Parathyroid adenoma (tissue), 2 donors: ENCODE measurements at regions not wholly inside any gene's neighbourhood (a gene's known extent, or its start where the extent isn't known, plus 50 kb on each side); places are given as distances from the start of the nearest gene placed in this dataset.

Experiments
- H2AFZ ChIP-seq: fragments of 300-600 bp; sonication (generic); one replicate; pipeline ENCODE4 v1.7.0; 2017; ENCODE audit warnings: antibody characterized with exemption, mild to moderate bottlenecking
- H3K27ac ChIP-seq: fragments of 300-600 bp; sonication (generic); one replicate; pipeline ENCODE4 v1.7.0; 2017
- H3K27me3 ChIP-seq: fragments of 300-600 bp; sonication (generic); one replicate; pipeline ENCODE4 v1.7.0; 2017; ENCODE audit warnings: low read length; ENCODE audit not compliant: control insufficient read depth, insufficient read depth
- H3K36me3 ChIP-seq: fragments of 300-600 bp; sonication (generic); one replicate; pipeline ENCODE4 v1.7.0; 2017; ENCODE audit warnings: low read length; ENCODE audit not compliant: control insufficient read depth, insufficient read depth
- H3K4me1 ChIP-seq: fragments of 300-600 bp; sonication (generic); one replicate; pipeline ENCODE4 v1.7.0; 2017; ENCODE audit warnings: control low read depth
- H3K4me2 ChIP-seq: fragments of 300-600 bp; sonication (generic); one replicate; pipeline ENCODE4 v1.7.0; 2017; ENCODE audit warnings: low read length
- H3K4me3 ChIP-seq: fragments of 300-600 bp; sonication (generic); one replicate; pipeline ENCODE4 v1.7.0; 2017; ENCODE audit warnings: low read depth, low read length
- H3K79me2 ChIP-seq: fragments of 300-600 bp; sonication (generic); one replicate; pipeline ENCODE4 v1.7.0; 2017; ENCODE audit warnings: control low read depth
- H3K9ac ChIP-seq: fragments of 300-600 bp; sonication (generic); one replicate; pipeline ENCODE4 v1.7.0; 2017; ENCODE audit warnings: mild to moderate bottlenecking
- H3K9me3 ChIP-seq: fragments of 300-600 bp; sonication (generic); one replicate; pipeline ENCODE4 v1.7.0; 2017; ENCODE audit warnings: low read length; ENCODE audit not compliant: control insufficient read depth
- TF ChIP-seq, protein P1 (sequence below): fragments of 300-600 bp; sonication (generic); IDR thresholded peaks from one replicate; pipeline ENCODE4 v1.7.0; 2017; ENCODE audit warnings: antibody characterized with exemption, mild to moderate bottlenecking
- donor health status: primary hyperparathyroidism.

DNA sequence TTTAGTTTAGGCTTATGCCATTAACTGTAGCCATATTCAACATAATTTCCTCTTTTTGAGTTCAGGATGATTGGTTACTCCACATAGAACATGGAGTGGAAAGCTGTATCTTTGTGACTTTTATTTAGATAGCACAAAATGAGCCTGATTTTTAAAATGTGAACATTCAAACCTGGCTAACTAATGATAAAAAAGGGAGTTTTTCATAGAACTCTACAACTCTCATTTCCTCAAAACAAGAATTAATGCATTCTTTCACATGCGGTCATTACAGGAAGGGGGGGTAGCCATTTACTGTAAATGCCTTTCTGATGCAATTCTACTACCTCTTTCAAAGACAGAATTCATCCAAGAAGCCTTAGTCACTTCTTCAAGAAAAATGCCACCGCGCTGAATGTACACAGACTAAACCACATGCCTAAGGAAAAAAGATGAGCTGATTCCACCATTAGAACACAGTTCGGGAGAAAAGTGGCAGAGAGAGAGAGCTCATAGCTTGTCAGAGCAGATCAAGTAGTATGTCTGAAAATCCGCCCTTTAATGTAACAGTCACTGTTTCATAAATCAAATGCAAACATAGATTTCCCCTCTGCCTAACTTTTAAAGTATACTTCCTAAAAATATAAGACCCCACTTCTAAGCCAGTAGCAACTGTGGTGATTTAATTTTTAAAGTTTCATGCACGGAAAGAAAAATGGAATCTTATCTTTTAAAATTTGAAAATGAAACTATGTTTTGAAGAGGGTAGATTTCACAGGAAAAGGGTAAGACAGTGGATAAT, 226.4 kb upstream of the KLF14 start:
- no peaks in the 10 kb centered on the region for H3K27me3 ChIP-seq
- H3K9ac ChIP-seq: no peak overlapping the region
- no peaks in the 10 kb centered on the region for H3K4me1 ChIP-seq
- peak overlapping the region; percentile 40 for H3K27ac ChIP-seq
- no peak overlapping the region for H3K4me2 ChIP-seq
- H3K9me3 ChIP-seq: no peaks in the 10 kb centered on the region
- H3K36me3 ChIP-seq: no peaks in the 10 kb centered on the region
- TF ChIP-seq, protein P1, sequence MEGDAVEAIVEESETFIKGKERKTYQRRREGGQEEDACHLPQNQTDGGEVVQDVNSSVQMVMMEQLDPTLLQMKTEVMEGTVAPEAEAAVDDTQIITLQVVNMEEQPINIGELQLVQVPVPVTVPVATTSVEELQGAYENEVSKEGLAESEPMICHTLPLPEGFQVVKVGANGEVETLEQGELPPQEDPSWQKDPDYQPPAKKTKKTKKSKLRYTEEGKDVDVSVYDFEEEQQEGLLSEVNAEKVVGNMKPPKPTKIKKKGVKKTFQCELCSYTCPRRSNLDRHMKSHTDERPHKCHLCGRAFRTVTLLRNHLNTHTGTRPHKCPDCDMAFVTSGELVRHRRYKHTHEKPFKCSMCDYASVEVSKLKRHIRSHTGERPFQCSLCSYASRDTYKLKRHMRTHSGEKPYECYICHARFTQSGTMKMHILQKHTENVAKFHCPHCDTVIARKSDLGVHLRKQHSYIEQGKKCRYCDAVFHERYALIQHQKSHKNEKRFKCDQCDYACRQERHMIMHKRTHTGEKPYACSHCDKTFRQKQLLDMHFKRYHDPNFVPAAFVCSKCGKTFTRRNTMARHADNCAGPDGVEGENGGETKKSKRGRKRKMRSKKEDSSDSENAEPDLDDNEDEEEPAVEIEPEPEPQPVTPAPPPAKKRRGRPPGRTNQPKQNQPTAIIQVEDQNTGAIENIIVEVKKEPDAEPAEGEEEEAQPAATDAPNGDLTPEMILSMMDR: no peak
- H3K79me2 ChIP-seq: peaks cover 68% of the 10 kb centered on the region
- no peak overlapping the region for H3K4me3 ChIP-seq
- no peak overlapping the region for H2AFZ ChIP-seq

GRCh38 chr7:130961128-130961601, 227.2 kb upstream of the KLF14 start:
- H3K27me3 ChIP-seq: no peaks in the 10 kb centered on the region
- no peaks in the 10 kb centered on the region for H3K36me3 ChIP-seq
- no peak overlapping the region for H3K27ac ChIP-seq
- H3K9me3 ChIP-seq: no peaks in the 10 kb centered on the region
- no peaks in the 10 kb centered on the region for H3K4me1 ChIP-seq
- H3K4me3 ChIP-seq: no peak overlapping the region
- H3K4me2 ChIP-seq: no peak overlapping the region
- H3K79me2 ChIP-seq: peaks cover 60% of the 10 kb centered on the region
- H3K9ac ChIP-seq: no peak overlapping the region
- H2AFZ ChIP-seq: no peak overlapping the region
- TF ChIP-seq, protein P1: no peak

- TF ChIP-seq, protein P1: no peak
- Histone ChIP-seq H3K4me1 (no peaks in the 10 kb centered on the region), H2AFZ (no peak overlapping the region), H3K4me2 (no peak overlapping the region), H3K4me3 (no peak overlapping the region), H3K27ac (no peak overlapping the region), H3K9me3 (no peaks in the 10 kb centered on the region), H3K9ac (no peak overlapping the region), H3K79me2 (peaks cover 61% of the 10 kb centered on the region), H3K27me3 (no peaks in the 10 kb centered on the region), H3K36me3 (no peaks in the 10 kb centered on the region)
These were observed 228.1 kb upstream of the KLF14 start for GRCh38 chr7:130962109-130962508.

DNA sequence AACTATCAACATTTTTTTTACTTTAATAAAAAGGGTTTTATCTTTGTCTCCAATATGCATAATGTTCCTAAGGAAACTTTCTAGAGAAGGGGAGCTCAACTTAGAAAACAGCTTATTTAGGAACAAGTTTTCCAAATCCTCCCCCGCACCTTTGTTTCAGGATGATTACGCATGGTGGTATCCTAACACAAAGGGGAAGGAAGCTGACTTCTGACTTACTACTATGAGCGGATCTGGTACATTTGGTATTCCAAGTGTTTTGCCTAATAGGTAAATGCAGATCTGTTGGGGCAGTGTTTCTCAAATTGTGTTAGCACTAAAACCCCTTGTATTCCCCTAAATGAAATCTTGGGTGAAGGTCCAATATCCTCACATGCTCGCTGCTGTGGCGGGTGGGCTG, 229.3 kb upstream of the KLF14 start:
- H3K4me3 ChIP-seq: no peak overlapping the region
- H3K4me1 ChIP-seq: no peaks in the 10 kb centered on the region
- H3K9me3 ChIP-seq: no peaks in the 10 kb centered on the region
- no peak overlapping the region for H2AFZ ChIP-seq
- H3K36me3 ChIP-seq: no peaks in the 10 kb centered on the region
- H3K9ac ChIP-seq: no peak overlapping the region
- H3K27ac ChIP-seq: no peak overlapping the region
- H3K79me2 ChIP-seq: peaks cover 56% of the 10 kb centered on the region
- no peaks in the 10 kb centered on the region for H3K27me3 ChIP-seq
- TF ChIP-seq, protein P1: no peak
- no peak overlapping the region for H3K4me2 ChIP-seq

GRCh38 chr7:130965515-130965914, 231.5 kb upstream of the KLF14 start:
- Histone ChIP-seq H3K4me2 (no peak overlapping the region), H3K79me2 (peaks cover 52% of the 10 kb centered on the region), H3K4me1 (peaks cover 3% of the 10 kb centered on the region), H3K27ac (no peak overlapping the region), H2AFZ (no peak overlapping the region), H3K4me3 (no peak overlapping the region), H3K36me3 (no peaks in the 10 kb centered on the region), H3K9ac (no peak overlapping the region), H3K27me3 (no peaks in the 10 kb centered on the region), H3K9me3 (no peaks in the 10 kb centered on the region)
- TF ChIP-seq, protein P1: no peak
